ENCODE measurements at regions not wholly inside any gene's neighbourhood (a gene's known extent, or its start where the extent isn't known, plus 50 kb on each side); places are given as distances from the start of the nearest gene placed in this dataset.
"Not testable (repeated sequence)": the region's sequence is repeated elsewhere in the genome, so short reads cannot be mapped to it uniquely, and the experiment has no call there.

- not testable (repeated sequence) for DNase-seq (ENCODE audit: low spot score)
Measured at GRCh38 chr9:64130325-64130724, 1154.7 kb downstream of the FOXD4L5 start.

GRCh38 chr9:64128572-64128971 lies 1156.4 kb downstream of the FOXD4L5 start:
- no peak for DNase-seq (ENCODE audit: low spot score)

- DNase-seq (ENCODE audit: low spot score), result not testable (repeated sequence)
Measured at GRCh38 chr9:64121602-64122001, 1163.4 kb downstream of the FOXD4L5 start.

- DNase-seq (ENCODE audit: low spot score), result not testable (repeated sequence)
Measured at GRCh38 chr9:64117329-64117728, 1167.7 kb downstream of the FOXD4L5 start.

DNA sequence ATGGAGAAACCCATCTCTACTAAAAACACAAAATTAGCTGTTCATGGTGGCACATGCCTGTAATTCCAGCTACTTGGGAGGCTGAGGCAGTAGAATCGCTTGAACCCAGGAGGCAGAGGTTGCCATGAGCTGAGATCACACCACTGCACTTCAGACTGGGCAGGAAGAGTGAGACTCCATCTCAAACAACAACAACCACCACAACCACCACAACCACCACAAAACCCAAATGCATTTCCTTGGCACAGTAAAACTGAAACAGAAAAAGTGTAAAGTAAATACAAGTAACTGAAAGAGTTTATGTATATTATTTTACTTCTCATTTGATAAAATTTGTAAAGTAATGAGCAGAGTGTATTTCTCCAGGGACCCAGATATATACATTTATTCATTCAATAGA lies 1177.1 kb downstream of the FOXD4L5 start:
- not testable (repeated sequence) for DNase-seq (ENCODE audit: low spot score)

DNA sequence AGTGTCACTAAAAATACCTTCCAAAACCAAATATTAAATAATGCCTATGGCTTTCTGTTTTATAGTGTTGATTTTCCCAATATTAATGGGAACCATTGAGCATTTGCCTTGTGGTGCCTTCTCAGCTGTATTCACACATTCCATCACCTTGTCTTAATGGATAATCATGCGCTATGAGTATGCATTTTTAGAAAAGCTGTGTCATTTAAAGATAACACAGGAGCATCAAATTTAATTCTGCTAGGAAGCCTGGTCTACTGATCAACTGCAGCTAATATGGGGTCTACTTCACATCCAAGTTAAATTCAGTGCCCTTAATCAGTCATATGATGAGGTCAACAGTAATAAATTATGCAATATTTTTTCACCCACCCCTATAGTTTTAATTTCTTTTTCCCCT lies 1177.8 kb downstream of the FOXD4L5 start:
- DNase-seq (ENCODE audit: low spot score), result not testable (repeated sequence)

GRCh38 chr9:64105193-64105592 lies 1179.8 kb downstream of the FOXD4L5 start:
- DNase-seq (ENCODE audit: low spot score), result not testable (repeated sequence)

- not testable (repeated sequence) for DNase-seq (ENCODE audit: low spot score)
Measured at GRCh38 chr9:64101504-64101903, 1183.5 kb downstream of the FOXD4L5 start.

- not testable (repeated sequence) for DNase-seq (ENCODE audit: low spot score)
Measured at GRCh38 chr9:64100571-64101155, 1184.3 kb downstream of the FOXD4L5 start.

GRCh38 chr9:64085998-64086397 lies 1199.0 kb downstream of the FOXD4L5 start:
- DNase-seq (ENCODE audit: low spot score), result not testable (repeated sequence)

- DNase-seq (ENCODE audit: low spot score), result not testable (repeated sequence)
Measured at GRCh38 chr9:64071358-64072253, 1213.4 kb downstream of the FOXD4L5 start.

GRCh38 chr9:64070611-64071357 lies 1214.2 kb downstream of the FOXD4L5 start:
- not testable (repeated sequence) for DNase-seq (ENCODE audit: low spot score)

- not testable (repeated sequence) for DNase-seq (ENCODE audit: low spot score)
Measured at GRCh38 chr9:64070083-64070482, 1214.9 kb downstream of the FOXD4L5 start.

GRCh38 chr9:64066736-64067368 lies 1218.2 kb downstream of the FOXD4L5 start:
- no peak for DNase-seq (ENCODE audit: low spot score)

GRCh38 chr9:64061013-64061627 lies 1223.9 kb downstream of the FOXD4L5 start:
- DNase-seq (ENCODE audit: low spot score), result no peak

DNA sequence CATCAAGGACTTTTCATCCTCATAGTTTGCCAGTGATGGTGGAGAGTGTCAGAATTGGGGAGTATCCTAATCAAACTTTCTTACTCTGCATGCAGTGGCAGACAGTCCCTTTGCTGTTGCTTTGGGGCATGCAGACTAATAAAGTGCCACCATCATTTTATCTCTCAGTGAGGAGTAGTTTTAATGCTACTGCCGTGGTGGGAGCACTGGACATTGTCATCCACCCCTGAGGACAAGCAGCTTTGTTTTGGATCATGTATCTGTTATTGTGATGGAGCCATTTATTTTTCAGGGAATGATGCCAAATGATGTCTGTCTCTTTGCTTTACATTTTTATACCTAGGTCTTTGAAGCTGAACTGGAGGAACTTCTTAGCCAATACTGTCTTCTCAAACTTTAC lies 1226.9 kb downstream of the FOXD4L5 start:
- not testable (repeated sequence) for DNase-seq (ENCODE audit: low spot score)

GRCh38 chr9:64057553-64057952 lies 1227.5 kb downstream of the FOXD4L5 start:
- no peak for DNase-seq (ENCODE audit: low spot score)

DNA sequence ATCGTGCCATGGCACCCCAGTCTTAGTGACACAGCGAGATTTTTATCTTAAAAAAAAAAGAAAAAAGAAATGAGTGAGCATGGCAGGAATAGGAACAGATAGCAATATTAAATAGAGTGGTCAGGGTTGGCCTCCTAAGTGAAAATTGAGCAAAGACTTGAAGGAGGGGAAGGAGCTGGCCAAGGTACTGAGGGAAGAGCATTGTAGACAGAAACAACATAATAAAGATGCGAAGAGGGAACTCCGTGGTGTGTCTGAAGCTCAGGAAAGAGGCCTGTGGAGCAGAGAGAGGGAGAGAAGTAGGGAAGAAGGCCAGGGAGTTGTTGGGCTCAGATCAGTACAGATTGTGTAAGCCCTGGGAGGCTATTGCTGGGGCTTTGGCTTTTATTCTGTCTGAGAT lies 1256.1 kb downstream of the FOXD4L5 start:
- DNase-seq (ENCODE audit: low spot score), result not testable (repeated sequence)

DNA sequence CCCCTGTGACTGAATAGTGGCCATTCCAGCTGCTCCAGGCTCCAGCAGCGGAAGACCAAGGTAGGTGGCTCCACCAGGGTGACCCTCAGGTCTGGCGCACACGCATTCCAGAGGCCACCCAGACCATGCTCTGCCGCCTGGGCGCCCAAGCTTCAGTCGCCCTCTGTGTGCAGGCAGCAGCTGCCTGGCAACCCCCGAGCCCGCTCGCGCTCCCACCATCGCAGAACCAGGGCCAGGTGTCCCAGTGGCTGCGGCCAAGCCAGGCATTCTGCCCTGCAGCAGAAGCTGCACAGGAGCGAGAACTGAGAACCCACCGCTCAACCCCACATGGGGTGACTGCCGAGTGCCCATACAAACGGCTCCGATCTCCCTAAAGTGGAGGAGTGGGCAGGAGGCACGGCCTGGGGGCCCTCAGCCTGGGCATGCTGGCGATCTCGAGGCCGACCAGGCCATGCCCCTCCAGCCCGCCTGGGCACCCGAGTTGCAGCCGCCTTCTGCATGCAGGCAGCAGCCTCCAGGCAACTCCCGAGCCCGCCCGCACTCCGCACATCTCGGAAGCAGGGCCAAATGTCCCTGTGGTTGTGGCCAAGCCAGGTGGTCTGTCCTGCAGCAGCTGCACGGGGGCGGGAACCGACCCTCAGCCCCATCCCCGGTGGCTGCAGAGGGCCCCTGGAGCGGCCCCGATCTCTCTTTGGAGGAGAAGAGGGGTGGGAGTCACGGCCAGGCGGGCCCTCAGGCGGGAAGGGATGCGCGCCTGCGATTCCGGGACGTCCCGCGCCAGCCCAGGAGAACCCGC lies 1264.1 kb downstream of the FOXD4L5 start:
- DNase-seq (ENCODE audit: low spot score), result not testable (repeated sequence)

DNA sequence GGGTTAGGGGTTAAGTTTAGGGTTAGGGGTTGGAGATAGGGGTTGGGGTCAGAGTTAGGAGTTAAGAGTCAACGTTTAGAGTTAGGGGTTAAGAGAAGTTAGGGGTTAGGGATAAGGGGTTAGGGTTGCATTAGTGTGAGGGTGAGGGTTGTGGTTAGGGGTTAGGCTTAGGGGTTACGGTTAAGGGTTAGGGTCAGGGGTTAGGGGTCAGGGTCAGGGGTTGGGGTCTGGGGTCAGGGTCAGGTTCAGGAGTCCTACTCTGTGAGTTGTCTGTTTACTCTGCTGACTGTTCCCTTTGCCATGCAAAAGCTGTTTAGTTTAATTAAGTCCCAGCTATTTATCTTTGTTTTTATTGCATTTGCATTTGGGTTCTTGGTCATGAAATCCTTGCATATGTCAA lies 1267.3 kb downstream of the FOXD4L5 start:
- not testable (repeated sequence) for DNase-seq (ENCODE audit: low spot score)

Measured in germinal center (tissue), 1 donor.